HG02763 (cell line): ENCODE measurements at regions not wholly inside any gene's neighbourhood (a gene's known extent, or its start where the extent isn't known, plus 50 kb on each side); places are given as distances from the start of the nearest gene placed in this dataset.
"Not testable (repeated sequence)": the region's sequence is repeated elsewhere in the genome, so short reads cannot be mapped to it uniquely, and the experiment has no call there.

Experiments
- ATAC-seq: cut with Tn5 transposase; IDR thresholded peaks from one replicate; pipeline ENCODE4 v1.9.1; 2021; ENCODE audit warnings: mild to moderate bottlenecking, moderate library complexity; ENCODE audit not compliant: unreplicated experiment

DNA sequence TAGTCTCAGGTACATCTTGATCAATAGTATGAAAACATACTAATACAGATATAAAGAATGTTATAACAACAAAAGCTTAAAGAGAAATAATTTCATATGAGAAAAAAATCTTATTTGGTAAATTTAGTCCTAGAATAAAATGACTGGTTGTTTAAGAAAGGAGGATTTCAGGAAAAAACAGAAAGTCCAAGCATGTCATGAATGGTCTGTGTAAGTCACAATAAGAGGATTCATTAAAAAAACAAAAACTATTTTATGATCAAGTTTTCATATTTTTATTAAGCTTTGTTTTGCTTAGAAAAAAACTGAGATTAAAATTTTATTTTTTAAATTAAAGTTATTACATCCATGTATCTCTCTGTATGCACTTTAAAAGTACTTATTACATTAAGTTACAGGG is 353.9 kb upstream of the SPHKAP start:
- no peak for ATAC-seq

DNA sequence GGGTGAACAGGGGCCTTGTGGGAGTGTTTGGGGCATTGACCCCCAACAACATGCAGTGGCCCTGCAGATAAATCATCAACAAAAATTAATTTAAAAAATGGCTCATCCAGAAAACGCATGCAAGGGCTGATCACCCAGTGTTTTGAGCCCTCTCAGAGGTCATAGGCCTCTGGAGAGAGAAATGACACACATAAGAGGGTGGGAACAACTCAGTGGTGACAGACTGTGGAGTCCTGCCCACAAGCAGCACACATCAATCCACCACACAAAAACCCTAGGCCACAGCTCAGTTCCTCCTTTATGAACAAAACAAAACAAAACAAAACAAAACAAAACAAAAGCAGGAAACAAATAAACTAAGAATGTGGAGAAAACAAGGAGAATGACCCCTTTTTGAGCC is 351.7 kb upstream of the SPHKAP start:
- no peak for ATAC-seq

DNA sequence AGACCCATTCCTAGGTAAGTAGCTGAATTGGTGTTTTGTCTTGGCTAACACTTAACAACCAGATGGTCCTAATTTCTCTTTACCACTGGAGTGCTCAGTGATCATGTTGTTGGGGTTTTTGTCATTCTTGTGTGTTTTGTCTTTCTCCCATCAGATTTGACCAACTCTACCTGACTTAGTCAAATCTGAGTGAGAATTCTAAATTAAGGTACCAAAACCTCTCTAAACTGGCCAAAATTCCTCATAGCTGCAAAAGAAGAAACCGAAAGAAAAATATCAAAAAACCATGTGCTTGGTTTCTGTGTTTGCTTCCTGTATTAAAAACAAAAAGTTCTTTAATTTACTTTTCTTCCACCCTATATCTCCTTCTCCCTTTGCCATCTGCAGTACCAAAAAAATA is 350.7 kb upstream of the SPHKAP start:
- no peak for ATAC-seq

DNA sequence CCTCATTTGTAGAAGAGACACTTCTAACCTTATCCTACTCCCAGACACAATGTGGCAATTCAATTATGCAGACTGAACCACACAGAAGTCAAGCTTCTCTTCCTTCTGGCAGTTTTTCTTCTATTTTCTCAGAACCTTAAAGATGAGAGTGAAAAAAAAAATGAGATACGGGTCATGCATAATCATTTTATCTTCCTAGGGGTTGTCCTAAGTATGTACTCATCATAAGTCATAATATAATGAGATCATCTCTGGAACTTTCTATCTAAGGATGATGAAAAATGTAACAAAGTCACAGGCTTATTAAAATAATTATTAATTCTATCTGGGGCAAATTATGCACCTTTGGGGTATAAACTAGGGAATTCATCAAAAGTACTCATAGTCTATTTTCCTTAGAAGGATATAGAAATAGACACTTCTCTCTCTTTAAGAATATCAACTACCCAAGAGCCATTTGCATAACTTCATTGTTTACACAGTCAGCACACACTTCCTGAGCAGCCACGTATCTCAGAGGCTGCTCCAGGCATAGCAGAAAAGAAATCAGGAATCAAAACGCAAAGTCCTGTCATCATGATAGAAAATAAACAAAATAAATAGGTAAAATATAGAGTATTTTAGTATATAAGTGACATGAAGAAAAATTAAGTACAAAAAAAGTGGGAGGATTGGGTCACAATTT is 345.9 kb upstream of the SPHKAP start:
- no peak for ATAC-seq

DNA sequence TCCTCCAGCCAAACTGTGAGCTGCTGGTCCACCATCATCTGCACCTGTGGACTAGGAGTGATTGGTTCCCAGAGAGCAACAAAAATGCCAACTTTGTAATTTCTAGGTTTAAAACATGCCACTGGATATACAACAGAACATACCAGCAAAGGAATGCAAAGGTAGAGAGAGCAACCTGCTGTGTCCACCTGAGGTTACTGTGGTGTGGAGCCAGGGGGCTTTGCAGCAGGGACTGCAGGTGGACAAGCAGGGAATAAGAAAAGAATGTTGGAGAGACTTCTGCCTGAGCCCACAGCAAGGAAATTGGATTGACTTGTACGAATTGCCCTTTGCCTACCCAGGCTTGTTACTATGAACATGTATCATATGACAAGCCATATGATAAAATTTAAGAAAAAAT is 345.2 kb upstream of the SPHKAP start:
- no peak for ATAC-seq

DNA sequence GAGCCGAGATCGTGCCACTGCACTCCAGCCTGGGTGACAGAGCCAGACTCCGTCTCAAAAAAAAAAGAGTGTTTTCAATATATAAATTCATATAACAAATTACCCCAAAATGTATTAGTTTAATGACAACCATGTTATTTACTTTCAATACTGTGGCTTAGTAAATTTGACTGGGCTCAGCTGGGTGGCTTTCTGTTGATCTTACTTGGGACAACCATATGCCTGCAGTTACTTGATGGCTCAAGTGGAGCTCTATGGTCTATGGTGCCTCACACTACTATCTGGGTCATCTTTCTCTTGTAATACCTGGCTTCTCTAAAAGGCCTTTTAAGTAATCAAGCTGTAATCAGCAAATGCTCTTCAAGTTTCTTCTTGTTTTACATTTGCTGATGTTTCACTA is 341.5 kb upstream of the SPHKAP start:
- ATAC-seq, result no peak

DNA sequence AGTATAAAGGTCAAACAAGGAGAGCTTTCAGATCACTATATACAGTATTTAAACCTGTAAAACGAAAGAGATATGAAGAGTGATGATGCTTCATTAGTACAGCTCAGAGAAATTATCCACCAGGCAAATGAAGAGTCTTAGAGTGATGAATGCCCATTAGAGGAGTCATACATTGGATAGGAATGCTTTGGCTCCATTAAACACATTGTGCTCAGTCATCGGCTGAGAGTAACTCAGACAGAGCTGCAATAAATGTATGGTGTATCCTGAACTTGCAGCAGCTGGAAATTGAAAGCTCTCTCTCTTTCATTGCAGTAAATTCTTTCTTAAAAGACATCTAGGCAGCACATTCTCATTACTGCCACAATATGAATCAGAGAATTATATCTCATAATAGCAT is 340.8 kb upstream of the SPHKAP start:
- ATAC-seq, result no peak

DNA sequence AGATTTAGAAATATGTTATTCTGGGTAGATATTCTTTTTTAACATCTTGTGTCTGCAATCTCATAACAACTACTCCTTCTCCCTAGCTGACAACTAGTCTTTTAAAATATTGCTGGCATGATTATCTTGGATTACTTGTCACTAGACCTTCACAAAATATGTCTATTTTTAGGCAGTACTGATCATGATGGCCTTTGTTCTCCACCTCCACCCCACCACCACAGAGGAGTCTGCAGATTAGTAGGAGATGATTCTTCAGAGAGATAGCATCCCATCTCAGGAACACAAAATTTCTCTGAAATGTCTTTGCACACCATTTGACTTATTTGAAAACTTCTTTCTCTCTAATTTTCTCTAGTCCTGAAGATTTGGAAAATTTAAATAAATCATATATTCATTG is 338.1 kb upstream of the SPHKAP start:
- no peak for ATAC-seq

DNA sequence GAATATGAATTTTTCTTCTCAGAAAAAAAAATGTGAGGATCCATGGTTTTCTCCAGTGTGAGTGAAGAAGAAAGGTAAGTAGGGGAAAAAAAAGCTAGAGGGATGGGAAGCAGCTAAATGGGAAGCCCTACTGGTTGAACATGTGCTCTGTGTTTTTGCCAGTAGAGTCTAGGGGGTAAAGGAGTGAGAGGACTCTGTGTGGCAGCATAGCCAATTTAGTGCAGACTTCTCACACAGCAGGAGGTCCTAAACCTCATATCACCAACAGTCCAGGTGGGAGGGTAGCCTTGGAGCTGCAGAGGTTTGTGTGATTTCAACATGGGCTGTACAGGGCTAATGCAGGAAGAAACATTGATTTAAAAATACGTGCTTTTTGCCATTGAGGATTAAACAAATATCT is 334.5 kb upstream of the SPHKAP start:
- ATAC-seq, result no peak

DNA sequence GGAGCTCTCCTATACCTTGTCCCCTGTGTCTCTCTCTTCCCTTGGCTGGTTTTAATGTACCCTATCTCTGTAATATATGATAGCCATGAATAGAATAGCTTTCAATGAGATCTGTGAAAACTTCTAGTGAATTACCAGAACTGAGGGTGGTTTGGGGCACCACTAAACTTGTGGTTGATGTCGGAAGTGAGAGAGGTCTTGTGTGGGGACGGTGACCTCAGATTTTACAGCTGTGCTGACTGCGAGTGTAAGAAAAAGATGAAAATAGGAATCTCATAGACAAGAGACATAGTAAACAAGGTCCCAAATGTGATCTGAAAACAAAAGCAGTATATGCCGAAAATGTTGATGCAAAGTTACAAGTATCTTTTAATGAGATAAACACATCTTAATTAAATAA is 332.0 kb upstream of the SPHKAP start:
- ATAC-seq, result not testable (repeated sequence)

DNA sequence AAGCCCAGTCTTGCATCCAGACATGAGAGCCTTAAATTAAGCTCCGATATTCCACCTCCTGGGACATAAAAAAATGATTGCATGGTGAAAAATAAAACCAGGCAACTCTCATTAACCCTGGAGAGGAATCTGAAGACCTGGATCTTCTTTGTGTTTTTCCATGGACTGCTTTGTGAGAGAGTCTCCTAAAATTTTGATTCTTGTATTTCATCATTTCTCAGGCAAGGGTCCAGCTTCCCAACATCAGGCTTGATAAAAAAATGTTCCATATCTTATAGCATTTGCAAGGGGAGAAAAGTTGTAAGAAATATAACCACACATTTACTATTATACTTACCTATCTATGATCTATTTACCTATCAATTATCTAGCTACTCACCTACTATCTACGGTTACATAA is 327.5 kb upstream of the SPHKAP start:
- no peak for ATAC-seq

DNA sequence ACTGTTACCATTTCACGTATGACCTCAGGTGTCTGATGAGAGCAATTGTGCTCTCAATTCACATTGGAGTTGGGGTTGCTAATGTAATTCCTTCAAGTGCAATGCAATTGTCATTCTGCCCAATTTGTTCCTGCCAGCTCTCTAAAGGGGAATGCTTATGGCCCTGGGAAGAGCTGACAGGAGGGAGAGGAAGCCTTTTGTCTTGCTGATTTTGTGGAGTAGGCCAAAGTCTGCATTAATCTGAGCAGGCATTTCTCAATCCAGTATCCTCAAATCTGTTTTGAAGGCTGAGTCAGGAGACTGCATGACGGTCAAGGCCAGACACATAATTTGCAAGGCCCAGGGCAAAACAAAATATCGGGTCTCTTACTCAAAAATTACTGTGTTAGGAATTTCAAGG is 326.4 kb upstream of the SPHKAP start:
- no peak for ATAC-seq

DNA sequence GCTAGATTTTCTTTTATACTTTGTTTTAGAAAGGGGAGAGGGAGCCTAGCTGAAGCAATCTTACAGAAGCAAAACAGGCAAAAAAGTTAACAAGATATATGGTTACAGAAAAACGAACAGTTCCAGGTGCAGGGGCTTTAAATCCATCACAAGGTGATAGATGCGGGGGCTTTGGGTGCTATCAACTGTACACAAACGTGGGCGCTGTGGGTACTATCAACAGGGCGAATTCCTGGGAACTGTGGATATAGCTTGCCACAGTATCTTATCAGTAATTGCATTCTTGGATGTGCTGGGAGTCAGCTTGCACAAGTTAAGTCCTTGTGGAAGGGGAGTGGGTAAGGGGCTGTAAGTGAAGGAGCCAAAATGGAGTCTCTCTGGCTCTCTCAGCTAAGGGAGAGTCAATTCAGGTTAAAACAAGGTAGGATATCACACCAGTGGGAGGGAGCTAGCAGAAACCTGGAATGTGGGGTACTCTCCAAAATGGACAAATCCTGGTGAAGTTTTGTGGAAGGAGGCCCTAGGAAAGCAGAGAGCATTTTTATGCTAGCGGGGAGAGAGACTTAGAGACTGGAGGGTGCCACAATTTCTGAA is 325.8 kb upstream of the SPHKAP start:
- ATAC-seq, result no peak

DNA sequence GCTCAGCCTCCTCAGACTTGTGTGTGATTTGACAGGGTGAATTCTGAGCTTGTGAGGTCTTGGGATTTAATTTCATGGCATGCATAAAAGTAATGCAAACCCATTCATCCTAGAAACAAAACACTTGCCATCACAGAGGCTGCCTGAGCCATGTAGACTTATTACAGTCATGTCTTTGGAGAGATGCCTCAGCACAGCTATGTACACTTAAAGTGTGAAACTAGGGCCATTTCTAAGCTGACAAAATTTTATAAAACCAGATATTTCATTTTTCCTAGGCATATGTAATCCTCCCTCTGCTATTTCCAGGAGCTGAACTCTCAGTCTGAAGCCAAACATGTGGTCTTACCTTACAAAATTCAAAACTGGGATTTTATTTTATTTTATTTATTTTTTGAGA is 322.2 kb upstream of the SPHKAP start:
- ATAC-seq, result no peak

DNA sequence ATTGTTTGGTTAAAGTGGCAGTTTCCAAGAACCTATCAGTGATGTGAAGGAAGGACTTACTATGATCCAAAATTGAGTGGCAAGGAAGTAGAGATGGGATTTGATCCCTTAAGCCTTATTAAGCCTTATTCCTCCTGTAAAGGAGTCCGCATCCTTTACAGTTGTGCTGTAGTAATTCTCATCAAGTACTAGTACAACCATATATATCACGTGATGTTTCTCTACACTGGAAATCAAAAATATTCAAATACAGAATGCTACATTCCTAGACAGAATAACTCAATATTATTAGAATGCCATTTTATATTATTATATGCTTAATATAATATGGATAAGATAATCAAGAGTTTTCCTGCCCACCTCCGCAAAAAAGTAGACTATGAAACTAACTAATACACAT is 312.4 kb upstream of the SPHKAP start:
- no peak for ATAC-seq

DNA sequence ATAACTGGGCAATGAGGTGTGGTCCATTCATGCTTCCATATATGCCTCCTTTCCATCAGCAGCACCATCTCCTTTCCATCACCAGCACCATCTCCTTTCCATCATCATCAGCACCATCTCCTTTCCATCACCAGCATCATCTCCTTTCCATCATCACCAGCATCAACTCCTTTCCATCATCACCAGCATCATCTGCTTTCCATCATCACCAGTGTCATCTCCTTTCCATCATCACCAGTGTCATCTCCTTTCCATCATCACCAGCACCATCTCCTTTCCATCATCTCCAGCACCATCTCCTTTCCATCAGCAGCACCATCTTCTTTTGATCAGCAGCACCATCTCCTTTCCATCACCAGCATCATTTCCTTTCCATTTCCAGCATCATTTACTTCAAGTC is 297.5 kb upstream of the SPHKAP start:
- ATAC-seq, result no peak

DNA sequence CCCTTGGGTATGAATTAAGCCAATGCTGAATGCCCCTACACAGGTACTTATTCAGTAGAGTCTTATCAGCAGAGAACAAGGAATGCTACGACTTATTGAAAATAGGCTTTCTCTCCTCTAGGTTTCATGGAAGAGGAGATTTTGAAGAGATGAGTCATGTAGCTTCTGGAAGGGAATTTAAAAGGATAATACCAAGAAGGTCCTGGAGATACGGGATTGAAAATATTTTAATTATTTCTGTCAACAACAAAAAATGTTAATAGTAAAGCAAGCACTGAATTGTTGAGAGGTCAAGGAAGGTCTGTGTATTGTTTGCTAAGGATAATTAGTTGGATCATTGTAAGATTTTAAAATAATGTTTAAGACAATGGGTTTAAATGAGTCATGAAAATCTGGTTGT is 293.0 kb upstream of the SPHKAP start:
- ATAC-seq, result no peak

DNA sequence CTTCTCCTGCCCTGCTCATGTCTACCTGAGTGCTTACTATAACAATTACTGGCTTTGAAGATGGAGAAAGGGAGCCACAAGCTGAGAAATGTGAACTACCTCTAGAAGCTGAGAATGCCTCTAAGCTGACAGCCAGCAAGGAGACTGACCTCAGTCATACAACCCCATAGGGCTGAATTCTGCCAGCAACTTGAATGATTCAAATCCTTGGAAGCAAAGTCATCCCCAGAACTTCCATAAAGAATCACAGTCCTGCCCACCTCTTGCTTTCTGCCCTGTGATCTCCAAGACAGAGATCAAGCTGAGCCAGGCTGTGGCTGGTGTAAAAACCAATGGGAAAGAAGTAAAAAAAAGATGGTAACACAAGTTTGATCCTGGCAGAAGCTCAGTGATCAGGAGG is 288.2 kb upstream of the SPHKAP start:
- ATAC-seq, result no peak

DNA sequence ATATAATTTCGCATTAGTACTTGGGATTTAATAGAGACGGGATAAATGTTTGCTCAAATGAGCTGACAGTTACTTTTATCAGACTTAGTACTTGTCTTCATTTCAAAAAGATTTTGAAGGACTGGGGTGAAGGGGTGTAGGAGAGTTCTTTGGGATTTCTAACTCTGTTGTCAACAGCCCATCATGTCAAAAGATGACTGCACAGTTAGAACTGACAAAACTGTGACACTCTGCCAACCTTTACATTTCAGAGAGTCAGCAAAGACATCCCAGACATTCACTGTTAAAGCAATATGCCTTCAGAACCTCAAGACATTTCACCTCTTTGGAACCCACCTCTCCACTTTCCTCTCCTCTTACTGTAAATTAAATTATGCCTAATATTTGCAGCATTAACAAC is 285.4 kb upstream of the SPHKAP start:
- ATAC-seq, result no peak

DNA sequence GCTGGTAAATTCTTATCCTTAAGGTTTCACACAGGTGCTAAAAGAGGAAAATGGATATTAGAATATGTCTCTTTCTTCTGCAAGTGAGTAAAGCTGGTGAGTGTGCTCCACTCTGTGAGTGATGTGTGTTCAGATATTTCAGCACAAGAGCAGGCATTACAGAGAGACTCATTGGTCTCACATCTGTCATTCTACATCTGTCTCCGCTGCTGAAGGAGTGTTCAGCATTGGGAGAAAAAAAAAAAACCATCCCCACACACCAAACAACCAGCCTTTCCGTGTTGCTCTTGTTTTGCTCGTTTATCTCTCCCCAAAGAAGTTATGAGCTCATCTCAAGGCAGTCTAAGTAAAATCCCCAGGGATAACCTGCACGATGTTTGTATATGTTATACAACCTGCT is 283.9 kb upstream of the SPHKAP start:
- ATAC-seq, result no peak

DNA sequence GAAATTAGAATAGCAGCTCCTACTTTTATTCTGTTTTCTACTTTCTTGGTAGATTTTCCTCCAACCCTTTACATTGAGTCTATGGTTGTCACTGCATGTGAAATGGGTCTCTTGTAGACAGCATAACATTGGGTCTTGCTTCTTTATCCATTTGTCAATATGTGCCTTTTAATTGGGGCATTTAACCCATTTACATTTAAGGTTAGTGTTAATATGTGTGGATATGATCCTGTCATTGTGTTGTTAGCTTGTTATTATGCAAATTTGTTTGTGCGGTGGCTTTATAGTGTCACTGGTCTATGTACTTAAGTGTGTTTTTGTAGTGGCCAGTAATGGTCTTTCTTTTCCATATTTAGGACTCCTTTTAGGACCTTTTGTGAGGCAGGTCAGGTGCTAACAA is 276.9 kb upstream of the SPHKAP start:
- ATAC-seq, result no peak

DNA sequence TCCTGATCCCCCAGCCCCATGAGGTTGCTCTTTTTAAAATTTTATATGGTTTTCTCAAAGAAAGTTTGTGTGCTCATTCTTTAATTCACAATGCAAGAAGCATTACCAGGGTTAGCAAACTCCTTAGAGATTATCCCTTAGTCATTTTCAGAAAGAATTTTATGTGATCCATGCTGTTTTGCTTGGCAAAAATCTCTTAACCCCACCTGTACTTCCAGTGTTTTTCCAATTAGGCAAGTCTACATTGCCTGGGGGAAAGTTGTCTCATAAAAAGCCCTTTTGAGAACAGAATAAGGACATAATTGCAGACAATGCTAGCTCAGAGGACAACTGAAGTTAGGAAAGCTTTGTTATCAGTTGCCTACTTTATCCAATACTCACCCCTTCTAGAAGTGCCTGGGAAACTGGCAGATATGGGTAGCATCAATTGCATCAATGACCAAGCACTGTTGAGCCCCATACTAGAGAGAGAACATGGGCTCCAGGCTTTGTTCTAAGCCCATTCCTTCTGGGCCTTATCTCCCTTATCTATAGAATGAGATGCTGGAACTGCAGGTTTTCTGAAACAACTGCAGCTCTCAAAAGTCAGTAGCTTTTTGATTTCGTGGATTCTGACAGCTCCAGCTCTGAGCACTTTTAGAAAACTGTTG is 265.9 kb upstream of the SPHKAP start:
- no peak for ATAC-seq

DNA sequence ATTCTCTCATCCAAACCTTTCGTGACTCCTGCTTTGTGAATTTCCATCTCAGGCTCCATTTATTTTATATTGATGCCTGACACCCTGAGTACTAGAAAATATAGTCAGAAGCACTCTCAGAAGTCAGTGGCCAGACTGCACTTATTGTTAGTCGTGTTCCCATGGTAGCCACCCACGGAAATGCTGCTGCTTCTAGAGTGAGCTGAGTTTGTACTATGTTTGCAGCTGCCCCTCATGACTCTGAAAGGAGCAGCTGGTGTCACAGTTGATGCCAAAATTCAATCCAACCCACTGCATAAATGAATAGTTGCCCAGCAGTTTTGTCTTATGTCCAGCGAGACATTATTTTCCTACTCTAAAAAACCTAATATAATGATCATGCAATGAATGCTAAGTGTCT is 265.2 kb upstream of the SPHKAP start:
- ATAC-seq, result no peak
